Fibroblast of lung (primary cell): ENCODE measurements at regions not wholly inside any gene's neighbourhood (a gene's known extent, or its start where the extent isn't known, plus 50 kb on each side); places are given as distances from the start of the nearest gene placed in this dataset.
"Not testable (repeated sequence)": the region's sequence is repeated elsewhere in the genome, so short reads cannot be mapped to it uniquely, and the experiment has no call there.

Source experiments
- EZH2 ChIP-seq: IDR thresholded peaks from 2 replicates; pipeline ENCODE4 v1.5.1; 2012; ENCODE audit warnings: low read length, control low read depth, mild to moderate bottlenecking; ENCODE audit errors: missing control alignments
- TF ChIP-seq, protein P1 (sequence below), 2 donors: IDR thresholded peaks in 1 of 2; conservative IDR thresholded peaks in 1 of 2; 1 replicate in 1 of 2; 2 replicates in 1 of 2; pipeline ENCODE4 v1.5.1; 2011 to 2012; ENCODE audit warnings: low read length in 2 of 2, control low read depth in 1 of 2, inconsistent platforms in 1 of 2, low read depth in 1 of 2, mild to moderate bottlenecking in 1 of 2

DNA sequence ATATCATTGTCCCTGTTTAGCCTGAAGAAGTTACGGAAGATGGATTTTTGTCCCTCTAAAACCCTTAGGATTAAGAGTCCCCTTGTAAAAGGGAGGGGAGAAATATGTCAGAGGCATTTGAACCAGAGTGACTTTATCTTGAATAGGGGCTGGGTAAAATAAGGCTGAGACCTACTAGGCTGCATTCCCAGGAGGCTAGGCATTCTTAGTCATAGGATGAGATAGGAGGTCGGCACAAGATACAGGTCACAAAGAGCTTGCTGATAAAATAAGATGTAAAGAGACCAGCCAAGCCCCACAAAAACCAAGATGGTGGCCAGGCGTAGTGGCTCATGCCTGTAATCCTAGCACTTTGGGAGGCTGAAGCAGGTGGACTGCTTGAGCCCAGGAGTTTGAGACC lies 60.0 kb upstream of the ARID1A start:
- TF ChIP-seq, protein P1, sequence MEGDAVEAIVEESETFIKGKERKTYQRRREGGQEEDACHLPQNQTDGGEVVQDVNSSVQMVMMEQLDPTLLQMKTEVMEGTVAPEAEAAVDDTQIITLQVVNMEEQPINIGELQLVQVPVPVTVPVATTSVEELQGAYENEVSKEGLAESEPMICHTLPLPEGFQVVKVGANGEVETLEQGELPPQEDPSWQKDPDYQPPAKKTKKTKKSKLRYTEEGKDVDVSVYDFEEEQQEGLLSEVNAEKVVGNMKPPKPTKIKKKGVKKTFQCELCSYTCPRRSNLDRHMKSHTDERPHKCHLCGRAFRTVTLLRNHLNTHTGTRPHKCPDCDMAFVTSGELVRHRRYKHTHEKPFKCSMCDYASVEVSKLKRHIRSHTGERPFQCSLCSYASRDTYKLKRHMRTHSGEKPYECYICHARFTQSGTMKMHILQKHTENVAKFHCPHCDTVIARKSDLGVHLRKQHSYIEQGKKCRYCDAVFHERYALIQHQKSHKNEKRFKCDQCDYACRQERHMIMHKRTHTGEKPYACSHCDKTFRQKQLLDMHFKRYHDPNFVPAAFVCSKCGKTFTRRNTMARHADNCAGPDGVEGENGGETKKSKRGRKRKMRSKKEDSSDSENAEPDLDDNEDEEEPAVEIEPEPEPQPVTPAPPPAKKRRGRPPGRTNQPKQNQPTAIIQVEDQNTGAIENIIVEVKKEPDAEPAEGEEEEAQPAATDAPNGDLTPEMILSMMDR (conservative IDR thresholded peaks at IDR 0.05 in 1 of 2, IDR thresholded peaks at IDR 0.05 in 1 of 2; ENCODE audit: low read depth in 1 of 2, low read length in 2 of 2), result not testable (repeated sequence)
- not testable (repeated sequence) for TF ChIP-seq EZH2
